NCI-H2196 treated with DMSO at 0.1 percent for 48 hours (cell line): ENCODE measurements at regions not wholly inside any gene's neighbourhood (a gene's known extent, or its start where the extent isn't known, plus 50 kb on each side); places are given as distances from the start of the nearest gene placed in this dataset.
"Not testable (repeated sequence)": the region's sequence is repeated elsewhere in the genome, so short reads cannot be mapped to it uniquely, and the experiment has no call there.

Source experiments
- DNase-seq: peaks from one replicate; lab custom pipeline; 2025; ENCODE audit not compliant: unreplicated experiment; lab: John Stamatoyannopoulos, UW

DNA sequence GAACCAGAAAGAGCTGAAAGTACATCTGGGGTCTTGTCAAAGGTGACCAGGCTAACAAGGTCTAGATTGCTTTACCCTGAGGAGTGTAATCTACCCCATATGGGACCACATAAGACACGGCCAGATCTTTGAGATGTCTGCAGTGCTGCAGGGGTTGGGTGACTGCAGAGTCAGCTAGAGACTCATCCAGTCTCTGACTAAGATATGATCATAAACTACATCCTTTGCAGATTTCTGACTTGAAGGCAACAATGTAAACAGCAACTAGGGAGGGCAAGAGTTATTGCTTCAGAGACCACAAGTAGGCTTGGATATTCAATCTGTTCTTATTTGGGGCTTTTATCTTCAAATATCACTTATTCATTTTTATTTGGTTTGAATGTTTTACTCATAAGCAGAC, 1080.5 kb upstream of the FOXG1 start:
- no peak for DNase-seq

DNA sequence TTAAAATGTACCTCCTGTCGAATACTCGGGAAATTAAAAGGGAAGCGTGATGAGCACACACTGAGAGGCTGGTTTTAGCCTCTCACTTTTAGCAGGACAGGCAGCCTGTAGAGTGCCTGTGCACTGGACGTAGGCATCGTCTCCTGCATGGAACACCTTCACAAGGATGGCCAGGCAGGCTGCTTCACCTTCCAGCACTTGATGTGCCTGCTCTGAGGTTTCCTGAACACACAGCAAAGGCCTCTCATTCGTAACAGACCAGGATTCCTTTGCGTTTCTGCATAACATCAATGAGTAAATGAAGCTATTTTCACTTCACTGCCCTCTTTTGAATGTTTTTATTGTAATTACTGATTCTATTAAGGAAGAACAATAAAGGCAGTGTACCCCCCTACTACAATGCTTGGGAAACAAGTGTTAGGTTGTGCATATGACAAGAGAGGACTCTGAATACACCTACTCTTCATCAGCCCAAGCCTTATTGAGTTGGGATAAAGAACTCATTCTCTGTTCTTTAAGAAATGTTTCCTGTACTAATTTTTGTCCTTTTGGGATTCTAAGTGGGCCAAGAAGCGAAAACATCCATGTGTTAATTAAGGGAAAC, 1077.6 kb upstream of the FOXG1 start:
- no peak for DNase-seq

- no peak for DNase-seq
Measured at GRCh38 chr14:27712364-27712763, 1054.2 kb upstream of the FOXG1 start.

DNA sequence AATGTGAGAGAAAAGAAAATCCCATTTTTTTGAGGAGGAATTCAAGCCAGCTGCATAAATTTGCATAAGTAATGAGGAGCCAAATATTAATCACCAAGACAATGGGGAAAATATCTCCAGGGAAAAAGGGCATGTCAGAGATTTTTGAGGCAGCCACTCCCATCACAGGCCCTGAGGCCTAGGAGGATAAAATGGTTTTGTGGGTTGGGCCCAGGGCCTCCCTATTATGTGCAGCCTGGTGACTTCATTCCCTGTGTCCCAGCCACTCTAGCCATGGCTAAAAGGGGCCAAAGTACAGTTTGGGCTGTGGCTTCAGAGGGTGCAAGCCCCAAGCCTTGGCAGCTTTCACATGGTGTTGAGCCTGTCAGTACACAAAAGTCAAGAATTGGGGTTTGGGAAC, 1051.0 kb upstream of the FOXG1 start:
- DNase-seq = no peak

GRCh38 chr14:27721760-27722159, 1044.8 kb upstream of the FOXG1 start:
- DNase-seq = no peak

- DNase-seq = no peak
Measured at GRCh38 chr14:27725482-27725881, 1041.1 kb upstream of the FOXG1 start.

- no peak for DNase-seq
Measured at GRCh38 chr14:27727251-27727770, 1039.3 kb upstream of the FOXG1 start.

DNA sequence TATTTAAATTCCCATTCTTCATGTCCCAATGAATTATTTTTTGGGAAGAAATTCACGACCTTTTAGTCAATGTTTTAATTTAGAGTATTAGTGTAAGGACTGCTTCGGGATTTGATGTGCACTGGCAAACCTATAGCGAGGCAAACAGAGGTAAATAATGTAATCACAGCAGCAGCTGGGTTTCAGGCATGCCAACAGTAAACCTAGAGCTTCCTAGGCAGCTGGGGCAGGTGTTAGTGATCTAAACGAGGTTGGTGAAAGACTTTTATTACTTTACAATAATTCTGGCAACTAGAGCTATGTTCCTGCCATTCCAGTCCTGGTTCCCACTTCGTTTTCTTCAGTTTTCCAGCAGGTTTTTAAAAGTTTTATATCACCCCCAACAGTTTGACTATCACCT, 1036.4 kb upstream of the FOXG1 start:
- DNase-seq = no peak

- DNase-seq = peak; percentile 32
Measured at GRCh38 chr14:27739657-27740156, 1026.9 kb upstream of the FOXG1 start.

GRCh38 chr14:27750114-27750513, 1016.5 kb upstream of the FOXG1 start:
- DNase-seq = no peak

DNA sequence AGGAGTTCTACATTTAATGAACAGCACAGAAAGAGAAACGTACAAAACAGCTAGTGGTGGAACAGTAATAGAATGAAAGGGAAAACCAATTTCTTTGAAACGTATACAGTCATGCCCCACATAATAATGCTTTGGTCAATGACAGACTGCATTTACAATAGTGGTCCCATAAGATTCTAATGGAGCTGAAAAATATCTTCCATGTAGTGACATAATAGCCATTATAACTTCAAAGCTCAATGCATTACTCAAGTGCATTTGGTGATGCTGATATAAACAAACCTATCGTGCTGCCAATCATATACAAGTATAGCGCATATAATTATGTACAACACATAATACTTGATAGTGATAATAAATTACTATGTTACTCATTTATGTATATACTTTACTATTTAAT, 1008.9 kb upstream of the FOXG1 start:
- not testable (repeated sequence) for DNase-seq

DNA sequence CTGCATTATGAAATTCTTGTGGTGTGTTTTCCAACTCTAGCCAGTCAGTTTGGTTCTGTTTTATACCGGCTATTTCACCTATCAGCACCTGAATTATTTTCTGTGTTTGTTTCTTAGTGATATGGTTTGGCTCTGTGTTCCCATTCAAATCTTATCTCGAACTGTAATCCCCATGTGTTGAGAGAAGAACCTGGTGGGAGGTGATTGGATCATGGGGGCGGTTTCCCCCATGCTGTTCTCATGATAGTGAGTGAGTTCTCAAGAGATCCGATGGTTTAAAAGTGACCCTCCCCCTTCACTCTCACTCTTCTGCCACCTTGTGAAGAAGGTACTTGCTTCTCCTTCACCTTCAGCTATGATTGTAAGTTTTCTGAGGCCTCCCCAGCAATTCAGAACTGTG, 1006.2 kb upstream of the FOXG1 start:
- not testable (repeated sequence) for DNase-seq

GRCh38 chr14:27799066-27800028, 967.2 kb upstream of the FOXG1 start:
- DNase-seq = not testable (repeated sequence)

DNA sequence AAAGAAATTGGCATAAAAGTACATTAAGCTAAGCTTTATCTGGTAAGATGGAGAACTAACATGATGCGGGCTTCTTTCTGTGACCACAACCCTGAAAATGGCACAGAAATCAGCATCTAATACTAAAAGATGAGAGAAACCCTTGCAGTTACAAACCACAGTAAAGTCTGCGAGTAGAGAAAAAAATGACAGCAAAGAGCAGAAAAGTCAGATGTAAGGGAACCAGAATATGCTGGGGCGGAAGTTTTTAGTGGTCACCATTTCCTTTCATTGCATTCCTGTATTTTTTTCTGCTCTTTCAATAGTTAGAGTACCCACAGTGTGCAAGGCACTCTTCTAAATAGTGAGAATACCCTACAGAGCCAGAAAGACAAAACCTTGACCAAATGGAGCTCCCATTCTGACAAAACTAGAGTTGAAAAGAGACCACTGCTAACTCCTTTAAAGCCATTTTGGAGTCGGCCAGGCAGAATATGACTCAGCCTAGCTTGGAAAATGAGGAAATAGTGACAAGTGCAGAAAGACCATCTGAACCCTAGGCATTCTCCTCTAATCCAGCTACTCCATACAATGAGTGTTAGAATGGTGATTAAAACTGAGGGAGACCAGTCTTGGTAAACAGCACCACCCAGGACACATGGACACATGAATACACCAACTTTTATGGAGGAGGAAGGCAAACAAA, 948.7 kb upstream of the FOXG1 start:
- not testable (repeated sequence) for DNase-seq

DNA sequence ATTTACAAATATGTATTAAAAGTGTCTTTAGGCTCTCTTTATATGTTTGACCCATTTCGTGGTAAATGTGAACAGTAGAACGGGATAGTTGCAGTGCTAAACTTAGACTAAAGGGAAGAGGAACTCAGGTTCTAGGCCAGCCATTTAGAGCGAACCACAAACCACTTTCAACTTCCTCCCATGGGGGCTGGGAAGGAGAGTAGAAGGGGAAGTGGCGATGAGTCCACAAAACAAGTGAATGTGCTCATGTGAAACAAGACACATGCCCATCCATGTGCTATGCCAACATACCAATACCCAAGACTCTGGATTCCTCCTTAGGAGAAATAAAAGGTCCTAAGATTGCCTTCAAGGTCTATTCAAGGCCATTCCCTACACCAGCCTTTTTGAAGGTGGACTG, 940.4 kb upstream of the FOXG1 start:
- not testable (repeated sequence) for DNase-seq

- not testable (repeated sequence) for DNase-seq
Measured at GRCh38 chr14:27831978-27832377, 934.6 kb upstream of the FOXG1 start.

- DNase-seq = not testable (repeated sequence)
Measured at GRCh38 chr14:27833001-27833400, 933.6 kb upstream of the FOXG1 start.

DNA sequence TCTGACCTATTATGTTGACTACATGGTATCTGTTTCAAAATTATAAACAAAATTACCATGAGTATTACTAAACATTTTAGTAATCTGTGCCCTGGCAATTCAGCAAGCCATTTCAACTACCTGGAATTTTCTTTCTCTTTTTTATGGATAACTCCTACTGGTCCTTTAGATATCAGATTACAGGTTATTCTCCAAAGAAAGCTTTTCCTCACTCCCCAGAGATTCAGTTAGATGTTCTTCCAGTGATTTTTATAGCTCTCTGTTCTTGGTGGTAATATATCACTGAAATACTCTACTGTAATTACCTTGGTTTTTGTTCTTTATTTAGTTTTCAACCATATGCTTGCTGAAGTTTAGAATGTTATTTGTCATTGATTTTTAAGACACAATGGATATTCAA, 930.2 kb upstream of the FOXG1 start:
- no peak for DNase-seq

DNA sequence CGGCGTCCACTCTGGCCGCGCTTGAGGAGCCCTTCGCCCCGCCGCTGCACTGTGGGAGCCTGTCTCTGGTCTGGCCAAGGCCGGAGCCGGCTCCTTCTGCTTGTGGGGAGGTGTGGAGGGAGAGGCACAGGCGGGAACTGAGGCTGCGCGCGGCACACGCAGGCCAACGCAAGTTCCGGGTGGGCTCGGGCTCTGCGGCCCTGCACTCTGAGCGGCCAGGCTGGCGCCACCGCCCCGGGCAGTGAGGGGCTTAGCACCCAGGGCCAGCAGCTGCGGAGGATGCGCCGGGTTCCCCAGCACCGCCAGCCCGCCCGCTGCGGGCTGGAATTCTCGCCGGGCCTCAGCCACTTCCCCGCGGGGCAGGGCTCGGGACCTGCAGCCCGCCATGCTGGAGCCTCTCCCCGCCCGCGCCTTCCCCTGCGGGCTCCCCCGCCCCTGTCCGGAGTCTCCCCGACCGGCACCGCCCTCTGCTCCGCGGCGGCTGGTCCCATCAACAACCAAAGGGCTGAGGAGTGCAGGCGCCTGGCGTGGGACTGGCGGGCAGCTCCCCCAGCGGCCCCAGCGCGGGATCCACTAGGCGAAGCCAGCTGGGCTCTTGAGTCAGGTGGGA, 921.2 kb upstream of the FOXG1 start:
- DNase-seq = no peak

DNA sequence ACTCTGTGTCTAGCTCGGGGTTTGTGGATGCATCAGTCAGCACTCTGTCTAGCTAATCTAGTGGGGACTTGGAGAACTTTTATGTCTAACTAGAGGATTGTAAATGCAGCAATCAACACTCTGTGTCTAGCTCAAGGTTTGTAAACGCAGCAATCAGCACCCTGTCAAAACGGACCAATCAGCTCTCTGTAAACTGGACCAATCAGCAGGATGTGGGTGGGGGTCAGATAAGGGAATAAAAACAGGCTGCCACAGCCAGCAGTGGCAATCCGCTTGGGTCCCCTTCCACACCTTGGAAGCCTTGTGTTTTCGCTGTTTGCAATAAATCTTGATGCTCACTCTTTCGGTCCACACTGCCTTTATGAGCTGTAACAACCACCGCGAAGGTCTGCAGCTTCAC, 920.7 kb upstream of the FOXG1 start:
- DNase-seq = no peak

GRCh38 chr14:27847480-27847879, 919.1 kb upstream of the FOXG1 start:
- DNase-seq = not testable (repeated sequence)
